PC-9 (cell line): ENCODE measurements at regions not wholly inside any gene's neighbourhood (a gene's known extent, or its start where the extent isn't known, plus 50 kb on each side); places are given as distances from the start of the nearest gene placed in this dataset.
"Not testable (repeated sequence)": the region's sequence is repeated elsewhere in the genome, so short reads cannot be mapped to it uniquely, and the experiment has no call there.

Experiments
- EZH2 ChIP-seq: fragments of 200-600 bp; sonication (generic); IDR thresholded peaks from 2 replicates; pipeline ENCODE4 v1.8.0; 2017; ENCODE audit warnings: antibody characterized with exemption, low read depth
- TF ChIP-seq, protein P1 (sequence below): fragments of 200-600 bp; sonication (generic); conservative IDR thresholded peaks from 2 replicates; pipeline ENCODE4 v1.6.1; 2017; ENCODE audit warnings: mixed run types, antibody characterized with exemption, mild to moderate bottlenecking, moderate library complexity

- TF ChIP-seq EZH2 = not testable (repeated sequence)
- TF ChIP-seq, protein P1, sequence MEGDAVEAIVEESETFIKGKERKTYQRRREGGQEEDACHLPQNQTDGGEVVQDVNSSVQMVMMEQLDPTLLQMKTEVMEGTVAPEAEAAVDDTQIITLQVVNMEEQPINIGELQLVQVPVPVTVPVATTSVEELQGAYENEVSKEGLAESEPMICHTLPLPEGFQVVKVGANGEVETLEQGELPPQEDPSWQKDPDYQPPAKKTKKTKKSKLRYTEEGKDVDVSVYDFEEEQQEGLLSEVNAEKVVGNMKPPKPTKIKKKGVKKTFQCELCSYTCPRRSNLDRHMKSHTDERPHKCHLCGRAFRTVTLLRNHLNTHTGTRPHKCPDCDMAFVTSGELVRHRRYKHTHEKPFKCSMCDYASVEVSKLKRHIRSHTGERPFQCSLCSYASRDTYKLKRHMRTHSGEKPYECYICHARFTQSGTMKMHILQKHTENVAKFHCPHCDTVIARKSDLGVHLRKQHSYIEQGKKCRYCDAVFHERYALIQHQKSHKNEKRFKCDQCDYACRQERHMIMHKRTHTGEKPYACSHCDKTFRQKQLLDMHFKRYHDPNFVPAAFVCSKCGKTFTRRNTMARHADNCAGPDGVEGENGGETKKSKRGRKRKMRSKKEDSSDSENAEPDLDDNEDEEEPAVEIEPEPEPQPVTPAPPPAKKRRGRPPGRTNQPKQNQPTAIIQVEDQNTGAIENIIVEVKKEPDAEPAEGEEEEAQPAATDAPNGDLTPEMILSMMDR = not testable (repeated sequence)
These were observed 166.8 kb downstream of the TENT5A start for GRCh38 chr6:81585686-81586085.
